ENCODE measurements at regions not wholly inside any gene's neighbourhood (a gene's known extent, or its start where the extent isn't known, plus 50 kb on each side); places are given as distances from the start of the nearest gene placed in this dataset.

GRCh38 chr12:19991146-19991545, 377.2 kb upstream of the PDE3A start (continued):
- no peak for TF ChIP-seq RBBP5 (IDR thresholded peaks at IDR 0.05; ENCODE audit: borderline replicate concordance, insufficient read depth, low read length, poor library complexity, severe bottlenecking)
- no peak for TF ChIP-seq NFE2 (IDR thresholded peaks at IDR 0.05; ENCODE audit: low read depth)
- no peak for TF ChIP-seq U2AF1 (optimal IDR thresholded peaks at IDR 0.05; ENCODE audit: low read depth, low read length)
- TF ChIP-seq MTA3 (IDR thresholded peaks at IDR 0.05; ENCODE audit: borderline replicate concordance), result no peak

DNA sequence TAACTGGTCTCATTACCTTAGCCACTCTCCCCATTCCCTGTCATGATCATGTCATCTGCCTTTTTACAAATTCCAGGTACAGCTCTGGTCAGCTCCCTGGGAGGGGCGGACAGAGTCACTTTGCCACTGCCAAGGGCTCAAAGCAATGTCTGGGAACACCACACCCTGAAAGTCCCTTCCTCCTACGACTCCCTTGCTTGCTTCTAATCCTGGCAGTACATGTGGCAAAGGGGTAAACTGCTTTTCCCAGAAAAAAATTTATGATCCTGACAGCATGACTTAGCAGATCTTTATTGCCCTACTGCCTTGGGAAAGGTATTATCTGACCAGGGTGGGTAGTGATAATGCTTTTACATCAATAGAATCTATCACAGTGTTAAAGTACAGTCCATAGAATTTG, 376.0 kb upstream of the PDE3A start:
- Histone ChIP-seq H2AFZ (ENCODE audit: low read depth, low read length) (no peak overlapping the region), H3K79me2 (ENCODE audit: control insufficient read depth, insufficient read depth, low read length) (no peaks in the 10 kb centered on the region), H3K4me1 (replicated peaks in 1 of 2; ENCODE audit: control insufficient read depth in 2 of 2, insufficient read depth in 2 of 2, low read length in 2 of 2) (no peaks in the 10 kb centered on the region), H4K20me1 (replicated peaks; ENCODE audit: control insufficient read depth, insufficient read depth, low read length) (no peaks in the 10 kb centered on the region), H3K9me1 (ENCODE audit: control insufficient read depth, insufficient read depth, low read length) (no peaks in the 10 kb centered on the region), H3K4me3 (no peak overlapping the region), H3K4me2 (ENCODE audit: insufficient read depth, low read length) (no peak overlapping the region), H3K9ac (ENCODE audit: insufficient read depth in 1 of 2, low read depth in 2 of 2, low read length in 2 of 2) (no peak overlapping the region), H3K9me3 (replicated peaks; ENCODE audit: control insufficient read depth, insufficient read depth, low read depth, low read length) (no peaks in the 10 kb centered on the region), H3K27me3 (ENCODE audit: control insufficient read depth in 2 of 2, insufficient read depth in 2 of 2, low read length in 2 of 2) (no peaks in the 10 kb centered on the region), H3K27ac (ENCODE audit: extremely low read depth, low read depth, low read length) (no peak overlapping the region), H3K36me3 (ENCODE audit: control insufficient read depth, insufficient read depth, low read length) (no peaks in the 10 kb centered on the region)
- DNase-seq (ENCODE audit: extremely low read depth in 1 of 4, low spot score in 3 of 4), result no peak
- 0% methylated on average over 2 of the region's 2 CpGs for WGBS (ENCODE audit: insufficient coverage, low coverage, missing lambda C conversion rate)
- ATAC-seq, result no peak
- BruUV-seq (replicated peaks), result no TSS peak
- ChIA-PET POLR2A (no interaction called here), CTCF (ENCODE audit: low intra/inter-chr PET ratio) (no interaction called here)
- in situ Hi-C loops (cut with MboI) (no loop called here), intact Hi-C loops (cut with micrococcal nuclease) (no loop called here)
- no peak for TF ChIP-seq ELK3 (CRISPR knock-in tag; IDR thresholded peaks at IDR 0.05)
- TF ChIP-seq FOXA3 (CRISPR knock-in tag; conservative IDR thresholded peaks at IDR 0.05 in 1 of 2, IDR thresholded peaks at IDR 0.05 in 1 of 2), result no peak
- no peak for TF ChIP-seq BDP1 (IDR thresholded peaks at IDR 0.05; ENCODE audit: insufficient read depth, insufficient read length)
- no peak for TF ChIP-seq GABPB2 (CRISPR knock-in tag; conservative IDR thresholded peaks at IDR 0.05)
- no peak for TF ChIP-seq KLF10 (CRISPR knock-in tag; IDR thresholded peaks at IDR 0.05)
- TF ChIP-seq CSDE1 (IDR thresholded peaks at IDR 0.05), result no peak
- TF ChIP-seq TEAD4 (IDR thresholded peaks at IDR 0.05; ENCODE audit: low read length), result no peak
- no peak for TF ChIP-seq TEAD4 (CRISPR knock-in tag; IDR thresholded peaks at IDR 0.05; ENCODE audit: borderline replicate concordance)
- TF ChIP-seq PML (IDR thresholded peaks at IDR 0.05; ENCODE audit: low read length), result no peak
- TF ChIP-seq FOXP1 (CRISPR knock-in tag; IDR thresholded peaks at IDR 0.05), result no peak
- no peak for FAIRE-seq

Measured in K562 (cell line).